C4-2B (cell line): ENCODE measurements at regions not wholly inside any gene's neighbourhood (a gene's known extent, or its start where the extent isn't known, plus 50 kb on each side); places are given as distances from the start of the nearest gene placed in this dataset.

Experiments used
- CTCF ChIP-seq: fragments of 450-650 bp; conservative IDR thresholded peaks from 2 replicates; pipeline ENCODE4 v1.5.1; 2017; ENCODE audit warnings: mild to moderate bottlenecking
- ZFX ChIP-seq: fragments of 450-650 bp; IDR thresholded peaks from 2 replicates; pipeline ENCODE4 v1.6.1; 2017

GRCh38 chr9:2300325-2300724 lies 285.2 kb downstream of the SMARCA2 start:
- TF ChIP-seq CTCF (no peak), ZFX (no peak)
